GM12878 (cell line): ENCODE measurements at regions not wholly inside any gene's neighbourhood (a gene's known extent, or its start where the extent isn't known, plus 50 kb on each side); places are given as distances from the start of the nearest gene placed in this dataset.

Source experiments
- ATAC-seq: fragments of 200-7000 bp; cut with Tn5 transposase; 3 replicates; pipeline ENCODE4 v1.9.1; 2020; ENCODE audit warnings: mild to moderate bottlenecking, moderate library complexity
- BruUV-seq: library from RNA; stranded (reverse); fragments of 400-500 nt; replicated peaks from 2 replicates; lab custom pipeline; 2021; lab: Mats Ljungman, UMichigan
- CTCF ChIA-PET: fragments of 300-600 bp; sonication (Branson Sonifier 250); formaldehyde crosslinking; extraction: SDS; loops from one replicate; lab custom pipeline; 2021; ENCODE audit warnings: inconsistent platforms; lab: Yijun Ruan, JAX
- POLR2A ChIA-PET: fragments of 350-600 bp; formaldehyde crosslinking; extraction: SDS; loops from one replicate; lab custom pipeline; 2021; ENCODE audit warnings: inconsistent platforms; lab: Charles Lee
- RAD21 ChIA-PET: fragments of 300-600 bp; sonication (Branson Sonifier 250); formaldehyde crosslinking; loops from one replicate; lab custom pipeline; 2023; ENCODE audit warnings: antibody characterized with exemption; ENCODE audit not compliant: unreplicated experiment; lab: Charles Lee
- SMC1A ChIA-PET: fragments of 300-600 bp; sonication (Branson Sonifier 250); formaldehyde crosslinking; loops from one replicate; lab custom pipeline; 2023; ENCODE audit not compliant: unreplicated experiment, uncharacterized antibody; lab: Charles Lee
- DNase-seq: peaks from one replicate; pipeline ENCODE4 v3.0.0-alpha.2; 2011; ENCODE audit warnings: low read depth, low spot score
- FAIRE-seq: peaks from 3 replicates; lab custom pipeline; 2011; peaks lifted over from hg19 to GRCh38; lab: Jason Lieb, UNC
- H2AFZ ChIP-seq: 2 replicates; pipeline ENCODE4 v1.6.0; 2011; ENCODE audit warnings: low read depth, low read length, control low read depth; ENCODE audit not compliant: control insufficient read depth
- H3K27ac ChIP-seq: 2 replicates; pipeline ENCODE4 v1.5.1; 2011; ENCODE audit warnings: control low read depth; ENCODE audit not compliant: control insufficient read depth, insufficient read depth
- H3K27me3 ChIP-seq, 2 experiments: replicated peaks in 1 of 2; 2 replicates each; pipeline versions ENCODE4 v1.6.0 to v1.6.1; 2011; ENCODE audit warnings: low read length in 1 of 2; ENCODE audit not compliant: control insufficient read depth in 2 of 2, insufficient read depth in 2 of 2
- H3K36me3 ChIP-seq, 2 experiments: 2 replicates each; pipeline ENCODE4 v1.5.1; 2011; ENCODE audit warnings: low read length in 1 of 2; ENCODE audit not compliant: control insufficient read depth in 2 of 2, insufficient read depth in 2 of 2
- H3K4me1 ChIP-seq: 2 replicates; pipeline ENCODE4 v1.6.1; 2011; ENCODE audit warnings: mild to moderate bottlenecking, low read length, moderate library complexity, mixed read lengths; ENCODE audit not compliant: control insufficient read depth, insufficient read depth
- H3K4me2 ChIP-seq: 2 replicates; pipeline ENCODE4 v1.6.0; 2011; ENCODE audit warnings: control low read depth; ENCODE audit not compliant: control insufficient read depth, insufficient read depth
- H3K4me3 ChIP-seq: fragments of 200-600 bp; sonication (generic); 2 replicates; pipeline ENCODE4 v1.5.1; 2016
- H3K79me2 ChIP-seq: 2 replicates; pipeline ENCODE4 v1.6.0; 2011; ENCODE audit warnings: low read length; ENCODE audit not compliant: control insufficient read depth, insufficient read depth
- H3K9ac ChIP-seq: 2 replicates; pipeline ENCODE4 v1.8.0; 2011; ENCODE audit warnings: low read length, control low read depth, mixed read lengths; ENCODE audit not compliant: control insufficient read depth, insufficient read depth
- H3K9me3 ChIP-seq: replicated peaks from 3 replicates; pipeline ENCODE4 v1.5.1; 2011; ENCODE audit warnings: mild to moderate bottlenecking, low read length; ENCODE audit not compliant: control insufficient read depth, insufficient read depth
- H4K20me1 ChIP-seq: 2 replicates; pipeline ENCODE4 v1.6.0; 2011; ENCODE audit not compliant: control insufficient read depth, insufficient read depth
- ATF7 ChIP-seq: fragments of 450-650 bp; IDR thresholded peaks from 2 replicates; pipeline ENCODE4 v1.6.1; 2016; ENCODE audit warnings: low read depth, mild to moderate bottlenecking
- CHD4 ChIP-seq: fragments of 200-600 bp; sonication (generic); IDR thresholded peaks from 2 replicates; pipeline ENCODE4 v1.6.1; 2016; ENCODE audit warnings: mild to moderate bottlenecking
- IKZF2 ChIP-seq, 2 experiments: fragments of 450-650 bp; IDR thresholded peaks; 2 replicates each; pipeline ENCODE4 v1.6.1; 2017; ENCODE audit warnings: mild to moderate bottlenecking in 2 of 2, moderate library complexity in 2 of 2
- MEF2B ChIP-seq: fragments of 450-650 bp; IDR thresholded peaks from 2 replicates; pipeline ENCODE4 v1.6.1; 2018; ENCODE audit warnings: mild to moderate bottlenecking, moderate library complexity; ENCODE audit not compliant: partially characterized antibody, poor library complexity, severe bottlenecking
- RCOR1 ChIP-seq: conservative IDR thresholded peaks from 2 replicates; pipeline ENCODE4 v1.6.1; 2012; ENCODE audit warnings: low read depth, low read length, improper control_type of control experiment
- SP1 ChIP-seq: IDR thresholded peaks from one replicate; pipeline ENCODE4 v1.6.1; 2011; ENCODE audit warnings: low read depth, low read length
- WRNIP1 ChIP-seq: IDR thresholded peaks from 2 replicates; pipeline ENCODE4 v1.6.1; 2011; ENCODE audit warnings: low read depth, low read length, improper control_type of control experiment, borderline replicate concordance
- WGBS: methylation state at CpG from one replicate; pipeline ENCODE4 v1.1.6; 2016; ENCODE audit warnings: low lambda C conversion rate; ENCODE audit not compliant: insufficient replicate concordance, insufficient coverage; ENCODE audit errors: missing lambda C conversion rate; 5-methylcytosine and 5-hydroxymethylcytosine counted together
- in situ Hi-C: fragments of 300-500 bp; cut with MboI; formaldehyde crosslinking; loops from 9 replicates; pipeline ENCODE4 v1.14.3; 2018; ENCODE audit warnings: mixed read lengths
- intact Hi-C: fragments of 100-400 bp; cut with micrococcal nuclease; formaldehyde crosslinking; loops from one replicate; pipeline ENCODE4 v1.14.2; 2022; ENCODE audit not compliant: unreplicated experiment
- TF ChIP-seq, protein P1 (sequence below): fragments of 450-650 bp; IDR thresholded peaks from 2 replicates; pipeline ENCODE4 v1.6.1; 2017; ENCODE audit warnings: borderline replicate concordance
- TF ChIP-seq, protein P2 (sequence below): fragments of 450-650 bp; formaldehyde crosslinking; IDR thresholded peaks from 2 replicates; pipeline ENCODE4 v1.5.0; 2022; ENCODE audit warnings: mild to moderate bottlenecking, missing genetic modification characterization

DNA sequence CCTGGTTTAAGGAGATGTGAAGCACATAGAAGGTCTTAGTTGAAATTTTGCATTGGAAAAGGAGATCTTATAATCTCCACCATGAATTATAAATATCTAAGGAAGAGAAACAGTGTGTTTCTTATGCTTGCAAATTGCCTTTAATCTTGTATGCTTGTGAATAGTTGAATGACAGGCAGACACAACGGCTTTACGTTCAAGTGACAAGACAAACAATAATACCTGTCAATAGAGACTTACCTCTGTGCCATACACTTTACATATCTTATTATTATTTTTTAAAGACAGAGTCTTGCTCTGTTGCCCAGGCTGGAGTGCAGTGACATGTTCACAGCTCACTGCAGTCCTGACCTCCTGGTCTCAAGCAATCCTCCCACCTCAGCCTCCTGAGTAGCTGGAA, 113.7 kb downstream of the QPCT start:
- RAD21 ChIA-PET = no interaction called here
- H4K20me1 ChIP-seq = no peaks in the 10 kb centered on the region
- no peak overlapping the region for H3K27ac ChIP-seq
- intact Hi-C loops = no loop called here
- in situ Hi-C loops = no loop called here
- no peaks in the 10 kb centered on the region for H3K36me3 ChIP-seq
- TF ChIP-seq CHD4 = no peak
- no peak for TF ChIP-seq WRNIP1
- TF ChIP-seq IKZF2 (IDR thresholded peaks at IDR 0.05) = no peak
- TF ChIP-seq MEF2B = no peak
- H3K9me3 ChIP-seq = no peaks in the 10 kb centered on the region
- no peak for FAIRE-seq
- POLR2A ChIA-PET = no interaction called here
- SMC1A ChIA-PET = no interaction called here
- no peak overlapping the region for H3K4me2 ChIP-seq
- H3K9ac ChIP-seq = no peak overlapping the region
- ATAC-seq = no peak
- no peak for DNase-seq
- 97% methylated on average over 2 of the region's 2 CpGs for WGBS
- H2AFZ ChIP-seq = no peak overlapping the region
- no TSS peak for BruUV-seq
- no peak overlapping the region for H3K4me3 ChIP-seq
- H3K4me1 ChIP-seq = no peaks in the 10 kb centered on the region
- no peaks in the 10 kb centered on the region for H3K79me2 ChIP-seq
- CTCF ChIA-PET = no interaction called here
- H3K27me3 ChIP-seq = no peaks in the 10 kb centered on the region

DNA sequence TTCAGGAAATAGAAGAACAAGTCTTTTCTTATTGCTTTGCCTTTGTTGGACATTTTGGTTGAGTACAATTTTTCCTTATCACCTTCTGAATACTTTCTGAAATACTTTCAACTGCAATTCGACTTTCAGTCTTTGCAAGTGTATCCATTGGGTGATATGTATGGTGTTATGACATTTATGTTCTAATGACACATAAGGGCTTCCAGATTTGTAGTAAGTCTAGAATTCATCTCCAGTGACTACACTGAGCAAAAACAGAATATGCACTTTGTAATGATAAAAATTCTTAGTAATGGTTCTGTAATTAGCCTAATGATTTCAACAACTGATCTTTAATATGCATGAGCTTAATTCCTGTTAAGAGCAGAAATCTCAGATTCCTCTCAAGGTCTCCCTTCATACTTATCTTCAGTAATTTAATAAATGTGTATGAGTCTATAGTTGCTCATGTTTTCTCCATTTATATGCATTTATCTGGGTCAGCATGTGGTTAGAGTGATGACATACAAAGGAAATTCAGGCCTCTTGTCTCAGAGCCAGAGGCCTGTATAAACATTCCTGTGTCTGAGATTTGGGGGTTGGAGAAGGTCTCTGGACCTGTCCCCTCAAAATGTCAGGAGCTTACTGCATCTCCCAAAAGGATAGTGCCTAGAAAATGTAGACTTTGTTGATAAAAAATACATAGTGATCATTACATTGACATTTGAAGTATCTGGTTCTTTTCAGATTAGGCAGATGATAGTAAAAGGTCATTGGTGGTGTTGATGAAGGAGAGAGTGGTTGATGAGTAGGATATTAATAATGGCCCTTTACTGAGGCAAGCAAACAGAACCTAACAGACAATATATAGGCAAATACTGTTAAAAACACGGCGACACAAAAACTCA, 114.9 kb downstream of the QPCT start:
- no peaks in the 10 kb centered on the region for H3K79me2 ChIP-seq
- H3K9me3 ChIP-seq = no peaks in the 10 kb centered on the region
- CTCF ChIA-PET = no interaction called here
- no peaks in the 10 kb centered on the region; the same call in 1 of the 2 replicates for H3K4me1 ChIP-seq
- POLR2A ChIA-PET = interaction anchor here (0.7 kb wide), 1 partner anchor 466 kb away, joined by 3 read pairs; no protein-coding TSS in a partner anchor
- H3K27ac ChIP-seq = no peak overlapping the region
- FAIRE-seq (no peak), ATAC-seq (no peak), DNase-seq (no peak)
- H3K4me3 ChIP-seq = no peak overlapping the region
- intact Hi-C loops = no loop called here
- no TSS peak for BruUV-seq
- 67% methylated on average over 3 of the region's 3 CpGs for WGBS
- no peaks in the 10 kb centered on the region for H4K20me1 ChIP-seq
- in situ Hi-C loops = no loop called here
- no peaks in the 10 kb centered on the region for H3K36me3 ChIP-seq
- RAD21 ChIA-PET = no interaction called here
- no peak overlapping the region for H2AFZ ChIP-seq
- H3K27me3 ChIP-seq = no peaks in the 10 kb centered on the region; a peak in 1 of 4 replicates
- H3K9ac ChIP-seq = no peak overlapping the region
- SMC1A ChIA-PET = interaction anchor here (1.0 kb wide), 1 partner anchor 19 kb away, joined by 3 read pairs; no protein-coding TSS in a partner anchor
- no peak overlapping the region for H3K4me2 ChIP-seq
- no peak for TF ChIP-seq ATF7
- no peak for TF ChIP-seq SP1
- no peak for TF ChIP-seq RCOR1
- TF ChIP-seq, protein P1, sequence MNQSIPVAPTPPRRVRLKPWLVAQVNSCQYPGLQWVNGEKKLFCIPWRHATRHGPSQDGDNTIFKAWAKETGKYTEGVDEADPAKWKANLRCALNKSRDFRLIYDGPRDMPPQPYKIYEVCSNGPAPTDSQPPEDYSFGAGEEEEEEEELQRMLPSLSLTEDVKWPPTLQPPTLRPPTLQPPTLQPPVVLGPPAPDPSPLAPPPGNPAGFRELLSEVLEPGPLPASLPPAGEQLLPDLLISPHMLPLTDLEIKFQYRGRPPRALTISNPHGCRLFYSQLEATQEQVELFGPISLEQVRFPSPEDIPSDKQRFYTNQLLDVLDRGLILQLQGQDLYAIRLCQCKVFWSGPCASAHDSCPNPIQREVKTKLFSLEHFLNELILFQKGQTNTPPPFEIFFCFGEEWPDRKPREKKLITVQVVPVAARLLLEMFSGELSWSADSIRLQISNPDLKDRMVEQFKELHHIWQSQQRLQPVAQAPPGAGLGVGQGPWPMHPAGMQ = no peak
- TF ChIP-seq, protein P2, sequence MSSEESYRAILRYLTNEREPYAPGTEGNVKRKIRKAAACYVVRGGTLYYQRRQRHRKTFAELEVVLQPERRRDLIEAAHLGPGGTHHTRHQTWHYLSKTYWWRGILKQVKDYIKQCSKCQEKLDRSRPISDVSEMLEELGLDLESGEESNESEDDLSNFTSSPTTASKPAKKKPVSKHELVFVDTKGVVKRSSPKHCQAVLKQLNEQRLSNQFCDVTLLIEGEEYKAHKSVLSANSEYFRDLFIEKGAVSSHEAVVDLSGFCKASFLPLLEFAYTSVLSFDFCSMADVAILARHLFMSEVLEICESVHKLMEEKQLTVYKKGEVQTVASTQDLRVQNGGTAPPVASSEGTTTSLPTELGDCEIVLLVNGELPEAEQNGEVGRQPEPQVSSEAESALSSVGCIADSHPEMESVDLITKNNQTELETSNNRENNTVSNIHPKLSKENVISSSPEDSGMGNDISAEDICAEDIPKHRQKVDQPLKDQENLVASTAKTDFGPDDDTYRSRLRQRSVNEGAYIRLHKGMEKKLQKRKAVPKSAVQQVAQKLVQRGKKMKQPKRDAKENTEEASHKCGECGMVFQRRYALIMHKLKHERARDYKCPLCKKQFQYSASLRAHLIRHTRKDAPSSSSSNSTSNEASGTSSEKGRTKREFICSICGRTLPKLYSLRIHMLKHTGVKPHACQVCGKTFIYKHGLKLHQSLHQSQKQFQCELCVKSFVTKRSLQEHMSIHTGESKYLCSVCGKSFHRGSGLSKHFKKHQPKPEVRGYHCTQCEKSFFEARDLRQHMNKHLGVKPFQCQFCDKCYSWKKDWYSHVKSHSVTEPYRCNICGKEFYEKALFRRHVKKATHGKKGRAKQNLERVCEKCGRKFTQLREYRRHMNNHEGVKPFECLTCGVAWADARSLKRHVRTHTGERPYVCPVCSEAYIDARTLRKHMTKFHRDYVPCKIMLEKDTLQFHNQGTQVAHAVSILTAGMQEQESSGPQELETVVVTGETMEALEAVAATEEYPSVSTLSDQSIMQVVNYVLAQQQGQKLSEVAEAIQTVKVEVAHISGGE = no peak
